Smooth muscle cell (in vitro differentiated cells): ENCODE measurements at regions not wholly inside any gene's neighbourhood (a gene's known extent, or its start where the extent isn't known, plus 50 kb on each side); places are given as distances from the start of the nearest gene placed in this dataset.

Source experiments
- DNase-seq: peaks from one replicate; lab custom pipeline; 2025; ENCODE audit not compliant: unreplicated experiment; lab: John Stamatoyannopoulos, UW
- H2AFZ ChIP-seq: fragments of 200-600 bp; sonication (generic); 2 replicates; pipeline ENCODE4 v1.6.0; 2016; ENCODE audit warnings: antibody characterized with exemption, low read depth, mild to moderate bottlenecking
- H3F3A ChIP-seq: fragments of 200-600 bp; sonication (generic); 2 replicates; pipeline ENCODE4 v1.6.0; 2017; ENCODE audit warnings: antibody characterized with exemption, low read depth
- H3K27ac ChIP-seq: fragments of 200-600 bp; sonication (generic); 2 replicates; pipeline ENCODE4 v1.5.1; 2016; ENCODE audit warnings: low read depth, mild to moderate bottlenecking
- H3K27me3 ChIP-seq: fragments of 200-600 bp; sonication (generic); 2 replicates; pipeline ENCODE4 v1.6.1; 2016; ENCODE audit warnings: low read depth, mild to moderate bottlenecking
- H3K36me3 ChIP-seq: fragments of 200-600 bp; sonication (generic); 2 replicates; pipeline ENCODE4 v1.5.1; 2016; ENCODE audit warnings: low read depth
- H3K4me1 ChIP-seq: fragments of 200-600 bp; sonication (generic); 2 replicates; pipeline ENCODE4 v1.5.1; 2016; ENCODE audit warnings: low read depth
- H3K4me2 ChIP-seq: fragments of 200-600 bp; sonication (generic); 2 replicates; pipeline ENCODE4 v1.6.0; 2016; ENCODE audit warnings: mild to moderate bottlenecking
- H3K4me3 ChIP-seq: fragments of 200-600 bp; sonication (generic); 2 replicates; pipeline ENCODE4 v1.5.1; 2016; ENCODE audit warnings: mild to moderate bottlenecking
- H3K79me2 ChIP-seq: fragments of 200-600 bp; sonication (generic); 2 replicates; pipeline ENCODE4 v1.6.0; 2016; ENCODE audit warnings: low read depth, mild to moderate bottlenecking
- H3K9ac ChIP-seq: fragments of 200-600 bp; sonication (generic); 2 replicates; pipeline ENCODE4 v1.6.0; 2016; ENCODE audit warnings: low read depth
- H3K9me3 ChIP-seq: fragments of 200-600 bp; sonication (generic); replicated peaks from 2 replicates; pipeline ENCODE4 v1.5.1; 2016; ENCODE audit warnings: low read depth
- H4K20me1 ChIP-seq: fragments of 200-600 bp; sonication (generic); 2 replicates; pipeline ENCODE4 v1.6.0; 2016; ENCODE audit warnings: low read depth
- CTCF ChIP-seq: fragments of 200-600 bp; sonication (generic); IDR thresholded peaks from 2 replicates; pipeline ENCODE4 v1.5.1; 2017; ENCODE audit warnings: borderline replicate concordance, mild to moderate bottlenecking, antibody characterized with exemption; ENCODE audit not compliant: insufficient read depth, poor library complexity, severe bottlenecking
- whole genome bisulfite sequencing: methylation state at CpG from one replicate; pipeline ENCODE4 v1.1.7; 2016; ENCODE audit warnings: low lambda C conversion rate; 5-methylcytosine and 5-hydroxymethylcytosine counted together

- peak; percentile 59 for TF ChIP-seq CTCF
- H3K79me2 ChIP-seq: peaks cover 10% of the 10 kb centered on the region
- no peaks in the 10 kb centered on the region for H3K9me3 ChIP-seq
- H3K4me1 ChIP-seq: no peaks in the 10 kb centered on the region
- H3K36me3 ChIP-seq: no peaks in the 10 kb centered on the region
- H3K9ac ChIP-seq: no peak overlapping the region
- no peaks in the 10 kb centered on the region for H3K27me3 ChIP-seq
- no peak overlapping the region for H3K4me3 ChIP-seq
- no peak overlapping the region for H3K27ac ChIP-seq
- H3K4me2 ChIP-seq: no peak overlapping the region
- H4K20me1 ChIP-seq: no peaks in the 10 kb centered on the region
- no peaks in the 10 kb centered on the region for H3F3A ChIP-seq
- no peak overlapping the region for H2AFZ ChIP-seq
- WGBS: 65% methylated on average over 5 of the region's 5 CpGs
- no peak for DNase-seq
Observed at GRCh38 chr12:100733817-100734593, 60.6 kb upstream of the ANO4 start.

GRCh38 chr12:100737168-100737567, 57.4 kb upstream of the ANO4 start:
- H3K9me3 ChIP-seq: no peaks in the 10 kb centered on the region
- no peaks in the 10 kb centered on the region for H4K20me1 ChIP-seq
- H3K27ac ChIP-seq: no peak overlapping the region
- WGBS: 96% methylated on average over 2 of the region's 2 CpGs
- H3F3A ChIP-seq: no peaks in the 10 kb centered on the region
- no peak overlapping the region for H2AFZ ChIP-seq
- H3K4me1 ChIP-seq: no peaks in the 10 kb centered on the region
- no peak overlapping the region for H3K9ac ChIP-seq
- no peaks in the 10 kb centered on the region for H3K36me3 ChIP-seq
- no peaks in the 10 kb centered on the region for H3K79me2 ChIP-seq
- H3K27me3 ChIP-seq: no peaks in the 10 kb centered on the region
- no peak overlapping the region for H3K4me2 ChIP-seq
- no peak for DNase-seq
- H3K4me3 ChIP-seq: no peak overlapping the region
- no peak for TF ChIP-seq CTCF

GRCh38 chr12:100738086-100738485, 56.5 kb upstream of the ANO4 start:
- H3K4me1 ChIP-seq: no peaks in the 10 kb centered on the region
- H3K4me3 ChIP-seq: no peak overlapping the region
- no peaks in the 10 kb centered on the region for H3K9me3 ChIP-seq
- H3K27ac ChIP-seq: no peak overlapping the region
- H3K9ac ChIP-seq: no peak overlapping the region
- H3K36me3 ChIP-seq: no peaks in the 10 kb centered on the region
- H4K20me1 ChIP-seq: no peaks in the 10 kb centered on the region
- DNase-seq: no peak
- 89% methylated on average over 2 of the region's 2 CpGs for WGBS
- H3K79me2 ChIP-seq: no peaks in the 10 kb centered on the region
- no peaks in the 10 kb centered on the region for H3F3A ChIP-seq
- no peak overlapping the region for H3K4me2 ChIP-seq
- no peak overlapping the region for H2AFZ ChIP-seq
- H3K27me3 ChIP-seq: no peaks in the 10 kb centered on the region
- TF ChIP-seq CTCF: no peak
